A204.1 (cell line): ENCODE measurements at regions not wholly inside any gene's neighbourhood (a gene's known extent, or its start where the extent isn't known, plus 50 kb on each side); places are given as distances from the start of the nearest gene placed in this dataset.
"Not testable (repeated sequence)": the region's sequence is repeated elsewhere in the genome, so short reads cannot be mapped to it uniquely, and the experiment has no call there.

Experiments
- FAIRE-seq: peaks from 2 replicates; lab custom pipeline; 2012; peaks lifted over from hg19 to GRCh38; lab: Jason Lieb, UNC

- no peak for FAIRE-seq
Measured at GRCh38 chr21:23968008-23968407, 1639.3 kb downstream of the MRPL39 start.

GRCh38 chr21:23963454-23963853, 1643.8 kb downstream of the MRPL39 start:
- no peak for FAIRE-seq

GRCh38 chr21:23960769-23961168, 1646.5 kb downstream of the MRPL39 start:
- FAIRE-seq: no peak

- no peak for FAIRE-seq
Measured at GRCh38 chr21:23955135-23955843, 1652.0 kb downstream of the MRPL39 start.

- no peak for FAIRE-seq
Measured at GRCh38 chr21:23952269-23952668, 1655.0 kb downstream of the MRPL39 start.

- FAIRE-seq: no peak
Measured at GRCh38 chr21:23951251-23951650, 1656.0 kb downstream of the MRPL39 start.

GRCh38 chr21:23950344-23950743, 1656.9 kb downstream of the MRPL39 start:
- no peak for FAIRE-seq

- no peak for FAIRE-seq
Measured at GRCh38 chr21:23949493-23949892, 1657.8 kb downstream of the MRPL39 start.

- FAIRE-seq: no peak
Measured at GRCh38 chr21:23939369-23940065, 1667.8 kb downstream of the MRPL39 start.

- no peak for FAIRE-seq
Measured at GRCh38 chr21:23936991-23937390, 1670.3 kb downstream of the MRPL39 start.

- FAIRE-seq: no peak
Measured at GRCh38 chr21:23936224-23936623, 1671.1 kb downstream of the MRPL39 start.

GRCh38 chr21:23930565-23930964, 1676.7 kb downstream of the MRPL39 start:
- FAIRE-seq: no peak

- FAIRE-seq: not testable (repeated sequence)
Measured at GRCh38 chr21:23926430-23926829, 1680.9 kb downstream of the MRPL39 start.

- no peak for FAIRE-seq
Measured at GRCh38 chr21:23921670-23922418, 1685.4 kb downstream of the MRPL39 start.

- FAIRE-seq: no peak
Measured at GRCh38 chr21:23900727-23901126, 1706.6 kb downstream of the MRPL39 start.

GRCh38 chr21:23899561-23899960, 1707.7 kb downstream of the MRPL39 start:
- no peak for FAIRE-seq

GRCh38 chr21:23890652-23891051, 1716.6 kb downstream of the MRPL39 start:
- no peak for FAIRE-seq

GRCh38 chr21:23887725-23888306, 1719.5 kb downstream of the MRPL39 start:
- FAIRE-seq: no peak

GRCh38 chr21:23886828-23887724, 1720.2 kb downstream of the MRPL39 start:
- no peak for FAIRE-seq

GRCh38 chr21:23881783-23882182, 1725.5 kb downstream of the MRPL39 start:
- FAIRE-seq: peak; percentile 97

GRCh38 chr21:23876925-23877558, 1730.2 kb downstream of the MRPL39 start:
- FAIRE-seq: no peak
